BJ (cell line): ENCODE measurements at regions not wholly inside any gene's neighbourhood (a gene's known extent, or its start where the extent isn't known, plus 50 kb on each side); places are given as distances from the start of the nearest gene placed in this dataset.

ENCODE experiments used
- CTCF ChIA-PET: fragments of 350-600 bp; formaldehyde crosslinking; extraction: SDS; loops from one replicate; lab custom pipeline; 2021; ENCODE audit warnings: antibody characterized with exemption, inconsistent platforms; lab: Yijun Ruan, JAX
- POLR2A ChIA-PET: fragments of 300-600 bp; sonication (Branson Sonifier 250); formaldehyde crosslinking; extraction: SDS; loops from one replicate; lab custom pipeline; 2021; ENCODE audit warnings: antibody characterized with exemption; lab: Charles Lee
- DNase-seq: peaks from one replicate; pipeline ENCODE4 v3.0.0-alpha.2; 2011; ENCODE audit warnings: low read depth
- H3K27me3 ChIP-seq: 2 replicates; pipeline ENCODE4 v1.6.0; 2011; ENCODE audit warnings: low read length; ENCODE audit not compliant: control insufficient read depth, insufficient read depth
- H3K36me3 ChIP-seq: 2 replicates; pipeline ENCODE4 v1.5.1; 2011; ENCODE audit warnings: low read length; ENCODE audit not compliant: control insufficient read depth, insufficient read depth
- H3K4me3 ChIP-seq: 2 replicates; pipeline ENCODE4 v1.5.1; 2011; ENCODE audit warnings: low read depth, mild to moderate bottlenecking, control low read depth, low read length
- CTCF ChIP-seq: IDR thresholded peaks from 2 replicates; pipeline ENCODE4 v1.5.1; 2011; ENCODE audit warnings: low read depth, mild to moderate bottlenecking, control low read depth, inconsistent platforms, low read length, moderate library complexity; ENCODE audit not compliant: insufficient read depth

DNA sequence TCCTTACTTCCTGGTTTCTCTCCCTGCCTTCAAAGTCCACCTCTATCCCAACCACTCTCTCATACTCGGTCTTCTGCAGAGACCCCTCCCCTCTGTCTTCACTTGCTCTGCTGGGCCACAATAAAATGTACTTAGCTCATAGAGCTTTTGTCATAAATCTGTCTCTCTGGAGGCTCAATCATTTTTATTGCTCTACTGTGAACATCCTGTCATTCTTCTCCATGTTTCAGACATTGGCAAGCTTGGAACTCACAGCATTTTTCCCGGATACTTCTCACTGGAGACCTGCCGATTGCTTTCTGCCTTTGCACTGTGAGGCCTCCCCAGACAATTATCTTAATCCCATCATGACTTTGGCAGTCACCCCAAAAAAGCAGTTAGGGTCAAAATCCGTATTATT lies 192.3 kb upstream of the ZMIZ1 start:
- no peak for DNase-seq
- ChIA-PET CTCF (no interaction called here), POLR2A (no interaction called here)
- Histone ChIP-seq H3K36me3 (no peaks in the 10 kb centered on the region), H3K4me3 (no peak overlapping the region), H3K27me3 (peaks cover 5% of the 10 kb centered on the region)
- TF ChIP-seq CTCF = no peak

DNA sequence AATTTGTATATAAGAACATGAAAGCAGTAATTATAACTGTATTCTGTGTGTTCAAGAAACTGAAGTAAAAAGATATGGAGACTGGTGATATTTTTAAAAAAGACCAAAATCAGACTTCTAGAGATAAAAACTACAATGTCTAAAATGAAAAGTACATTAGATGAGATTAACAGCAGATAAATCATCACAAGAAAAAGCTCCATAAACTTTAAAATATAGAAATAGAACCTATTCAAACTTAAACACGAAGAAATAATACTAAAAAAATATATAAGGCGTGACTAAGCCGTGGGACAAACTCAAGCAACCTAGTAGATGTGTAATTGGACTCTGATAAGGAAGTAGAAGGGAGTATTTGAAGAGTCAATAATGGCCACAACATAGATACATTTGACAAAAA lies 189.1 kb upstream of the ZMIZ1 start:
- DNase-seq = no peak
- Histone ChIP-seq H3K27me3 (peaks cover 2% of the 10 kb centered on the region), H3K36me3 (no peaks in the 10 kb centered on the region), H3K4me3 (no peak overlapping the region)
- ChIA-PET POLR2A (no interaction called here), CTCF (no interaction called here)
- no peak for TF ChIP-seq CTCF

DNA sequence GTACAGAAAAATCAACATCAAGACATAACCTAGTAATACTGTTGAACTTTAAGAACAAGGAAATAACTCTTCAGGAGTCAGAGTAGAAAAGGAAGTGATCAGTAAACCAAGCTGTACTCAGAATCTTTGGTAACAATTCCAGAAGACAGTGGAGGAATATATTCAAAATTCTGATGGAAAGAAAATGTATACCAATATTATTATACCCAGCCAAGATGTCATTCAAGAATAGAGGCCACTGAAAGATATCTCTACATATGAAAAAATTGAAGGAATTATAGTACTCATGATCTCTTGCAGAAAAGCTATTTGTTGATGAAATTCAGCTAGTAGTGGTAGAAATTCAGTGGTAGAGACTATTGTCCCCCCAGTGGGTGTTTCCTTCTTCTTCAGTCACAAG lies 182.6 kb upstream of the ZMIZ1 start:
- no peaks in the 10 kb centered on the region for H3K36me3 ChIP-seq
- no peak overlapping the region for H3K4me3 ChIP-seq
- CTCF ChIA-PET = no interaction called here
- no peak for TF ChIP-seq CTCF
- POLR2A ChIA-PET = no interaction called here
- H3K27me3 ChIP-seq = peaks cover 5% of the 10 kb centered on the region
- DNase-seq = no peak

GRCh38 chr10:78889536-78890063 lies 179.2 kb upstream of the ZMIZ1 start:
- POLR2A ChIA-PET = no interaction called here
- TF ChIP-seq CTCF = no peak
- H3K36me3 ChIP-seq = no peaks in the 10 kb centered on the region
- CTCF ChIA-PET = interaction anchor here (0.7 kb wide), 1 partner anchor 17 kb away, joined by 3 read pairs; no protein-coding TSS in a partner anchor
- H3K4me3 ChIP-seq = no peak overlapping the region
- H3K27me3 ChIP-seq = peaks cover 19% of the 10 kb centered on the region
- DNase-seq = no peak

DNA sequence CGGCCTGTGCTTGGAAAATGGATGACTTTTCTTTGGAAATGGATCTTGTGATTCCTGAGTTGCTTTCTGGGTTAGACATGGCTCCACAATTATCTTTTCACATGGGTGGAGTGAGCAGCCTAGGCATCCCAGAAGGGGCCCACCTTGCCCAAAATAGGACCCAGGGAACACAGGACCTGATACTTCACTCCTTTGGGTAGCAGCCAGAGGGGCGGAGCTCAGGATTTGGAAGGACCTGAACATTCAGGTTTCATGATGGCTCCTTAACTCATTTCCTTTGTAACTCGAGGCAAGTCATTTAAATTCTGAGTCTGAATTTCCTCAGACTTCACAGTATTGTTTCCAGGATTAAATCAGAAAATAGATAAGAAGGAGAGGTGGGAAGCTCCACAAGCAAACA lies 178.3 kb upstream of the ZMIZ1 start:
- no peak for TF ChIP-seq CTCF
- Histone ChIP-seq H3K27me3 (peaks cover 23% of the 10 kb centered on the region), H3K36me3 (no peaks in the 10 kb centered on the region), H3K4me3 (no peak overlapping the region)
- CTCF ChIA-PET = no interaction called here
- no peak for DNase-seq
- POLR2A ChIA-PET = no interaction called here
